Mesendoderm (in vitro differentiated cells): ENCODE measurements at regions not wholly inside any gene's neighbourhood (a gene's known extent, or its start where the extent isn't known, plus 50 kb on each side); places are given as distances from the start of the nearest gene placed in this dataset.
A peak's percentile ranks its signal among the peaks of the same experiment; 100 is the strongest.
"Not testable (repeated sequence)": the region's sequence is repeated elsewhere in the genome, so short reads cannot be mapped to it uniquely, and the experiment has no call there.

Experiments used
- DNase-seq: peaks from one replicate; pipeline ENCODE4 v3.0.0; 2013
- H2AK5ac ChIP-seq: 2 replicates; pipeline ENCODE4 v1.6.1; 2013; ENCODE audit warnings: low read length, inconsistent platforms
- H2BK120ac ChIP-seq: 2 replicates; pipeline ENCODE4 v1.6.1; 2013; ENCODE audit warnings: low read depth, mild to moderate bottlenecking, low read length, moderate library complexity, mixed read lengths
- H2BK15ac ChIP-seq: replicated peaks from 2 replicates; pipeline ENCODE4 v1.6.1; 2013; ENCODE audit warnings: low read depth, mild to moderate bottlenecking, moderate library complexity
- H2BK5ac ChIP-seq: 2 replicates; pipeline ENCODE4 v1.6.1; 2013; ENCODE audit warnings: low read length, inconsistent platforms
- H3K18ac ChIP-seq: 2 replicates; pipeline ENCODE4 v1.6.1; 2013; ENCODE audit warnings: mild to moderate bottlenecking, low read length, mixed read lengths
- H3K23ac ChIP-seq: one replicate; pipeline ENCODE4 v1.6.1; 2013; ENCODE audit warnings: low read length
- H3K27ac ChIP-seq: 2 replicates; pipeline ENCODE4 v1.5.1; 2013; ENCODE audit warnings: low read depth, mild to moderate bottlenecking, inconsistent platforms, low read length, moderate library complexity
- H3K27me3 ChIP-seq: 2 replicates; pipeline ENCODE4 v1.6.1; 2013; ENCODE audit warnings: low read length, control low read depth, mild to moderate bottlenecking, inconsistent platforms; ENCODE audit not compliant: insufficient read depth, poor library complexity
- H3K36me3 ChIP-seq: 2 replicates; pipeline ENCODE4 v1.6.1; 2013; ENCODE audit warnings: low read length, inconsistent platforms; ENCODE audit not compliant: control insufficient read depth, insufficient read depth
- H3K4ac ChIP-seq: one replicate; pipeline ENCODE4 v1.6.1; 2013; ENCODE audit warnings: low read depth, mild to moderate bottlenecking, low read length, moderate library complexity
- H3K4me1 ChIP-seq: 2 replicates; pipeline ENCODE4 v1.6.1; 2013; ENCODE audit warnings: low read depth, low read length, inconsistent platforms; ENCODE audit not compliant: control insufficient read depth
- H3K4me2 ChIP-seq: 2 replicates; pipeline ENCODE4 v1.6.1; 2013; ENCODE audit warnings: low read length
- H3K4me3 ChIP-seq: 2 replicates; pipeline ENCODE4 v1.5.1; 2013; ENCODE audit warnings: mild to moderate bottlenecking, low read length
- H3K56ac ChIP-seq: one replicate; pipeline ENCODE4 v1.6.1; 2013; ENCODE audit warnings: low read length
- H3K79me1 ChIP-seq: 2 replicates; pipeline ENCODE4 v1.6.1; 2013; ENCODE audit warnings: low read length, inconsistent platforms
- H3K79me2 ChIP-seq: 2 replicates; pipeline ENCODE4 v1.6.1; 2013; ENCODE audit warnings: mild to moderate bottlenecking, low read length; ENCODE audit not compliant: control insufficient read depth, insufficient read depth
- H3K9ac ChIP-seq: 2 replicates; pipeline ENCODE4 v1.6.1; 2013; ENCODE audit warnings: low read length, inconsistent platforms
- H4K5ac ChIP-seq: one replicate; pipeline ENCODE4 v1.6.1; 2013; ENCODE audit warnings: low read length
- H4K8ac ChIP-seq: one replicate; pipeline ENCODE4 v1.6.1; 2013; ENCODE audit warnings: low read depth, mild to moderate bottlenecking, control low read depth, low read length, moderate library complexity
- WGBS: extraction: QIAGEN DNeasy Blood & Tissue Kit; methylation state at CpG from one replicate; pipeline ENCODE4 v1.1.7; 2013; ENCODE audit warnings: low lambda C conversion rate, missing lambda C conversion rate; ENCODE audit not compliant: insufficient coverage; ENCODE audit errors: extremely low coverage; 5-methylcytosine and 5-hydroxymethylcytosine counted together

GRCh38 chr3:109432833-109433232 is 95.5 kb upstream of the DPPA4 start:
- Histone ChIP-seq H2BK15ac (no peak overlapping the region), H3K4me1 (peaks cover 3% of the 10 kb centered on the region), H3K9ac (no peak overlapping the region), H4K5ac (no peak overlapping the region), H3K4me2 (no peak overlapping the region), H3K18ac (peak overlapping the region; percentile 68), H3K36me3 (no peaks in the 10 kb centered on the region), H3K4me3 (no peak overlapping the region), H3K23ac (no peak overlapping the region), H3K56ac (no peak overlapping the region), H3K27ac (no peak overlapping the region), H3K79me2 (no peaks in the 10 kb centered on the region), H2BK5ac (no peak overlapping the region), H3K4ac (no peak overlapping the region), H3K79me1 (no peaks in the 10 kb centered on the region), H2AK5ac (no peak overlapping the region), H2BK120ac (no peak overlapping the region), H3K27me3 (no peaks in the 10 kb centered on the region), H4K8ac (no peak overlapping the region)
- no CpG with 5 or more reads among the region's 3 CpGs for WGBS
- peak; percentile 92 for DNase-seq

- Histone ChIP-seq H3K79me2 (no peaks in the 10 kb centered on the region), H3K4me1 (peaks cover 3% of the 10 kb centered on the region), H3K23ac (no peak overlapping the region), H3K27me3 (no peaks in the 10 kb centered on the region), H3K18ac (no peak overlapping the region), H2BK120ac (no peak overlapping the region), H3K79me1 (no peaks in the 10 kb centered on the region), H3K27ac (peak overlapping the region; percentile 45), H4K8ac (no peak overlapping the region), H3K4me3 (no peak overlapping the region), H3K9ac (no peak overlapping the region), H3K4me2 (no peak overlapping the region), H2BK15ac (no peak overlapping the region), H2AK5ac (no peak overlapping the region), H4K5ac (no peak overlapping the region), H3K36me3 (no peaks in the 10 kb centered on the region), H3K56ac (peak overlapping the region; percentile 34), H2BK5ac (no peak overlapping the region), H3K4ac (no peak overlapping the region)
- peak; percentile 43 for DNase-seq
- no CpG with 5 or more reads among the region's 6 CpGs for WGBS
These were observed 93.7 kb upstream of the DPPA4 start for GRCh38 chr3:109430911-109431563.

DNA sequence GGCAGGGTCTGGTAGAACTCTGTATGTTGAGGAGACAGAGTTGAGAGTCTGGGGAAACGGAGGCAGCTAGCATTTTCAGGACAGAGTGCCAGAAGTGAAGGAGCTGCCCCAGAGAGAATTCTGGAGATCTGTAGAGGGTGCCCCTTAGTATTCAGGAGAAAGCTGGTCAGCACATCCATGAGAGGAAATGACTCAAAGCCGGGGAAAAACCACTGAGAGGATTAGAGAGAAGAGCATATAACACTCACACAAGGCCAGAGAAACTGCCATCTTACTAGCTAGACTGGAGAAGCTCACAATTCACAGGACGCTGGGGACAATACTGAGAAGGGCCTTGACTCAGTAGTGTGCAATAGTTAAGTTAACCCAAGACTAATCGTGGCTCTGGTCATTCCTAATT is 75.7 kb upstream of the DPPA4 start:
- no peak overlapping the region for H3K9ac ChIP-seq
- no peak overlapping the region for H2BK15ac ChIP-seq
- no peak overlapping the region for H2BK120ac ChIP-seq
- no peak overlapping the region for H4K8ac ChIP-seq
- no peaks in the 10 kb centered on the region for H3K79me1 ChIP-seq
- no peak overlapping the region for H2AK5ac ChIP-seq
- WGBS = no CpG with 5 or more reads among the region's 4 CpGs
- no peak overlapping the region for H4K5ac ChIP-seq
- no peak overlapping the region for H3K4me3 ChIP-seq
- H3K18ac ChIP-seq = peak overlapping the region; percentile 39
- H3K27me3 ChIP-seq = no peaks in the 10 kb centered on the region
- no peak for DNase-seq
- no peaks in the 10 kb centered on the region for H3K4me1 ChIP-seq
- no peaks in the 10 kb centered on the region for H3K36me3 ChIP-seq
- H2BK5ac ChIP-seq = no peak overlapping the region
- H3K4me2 ChIP-seq = no peak overlapping the region
- no peak overlapping the region for H3K23ac ChIP-seq
- no peak overlapping the region for H3K27ac ChIP-seq
- no peaks in the 10 kb centered on the region for H3K79me2 ChIP-seq
- no peak overlapping the region for H3K56ac ChIP-seq
- H3K4ac ChIP-seq = no peak overlapping the region

DNA sequence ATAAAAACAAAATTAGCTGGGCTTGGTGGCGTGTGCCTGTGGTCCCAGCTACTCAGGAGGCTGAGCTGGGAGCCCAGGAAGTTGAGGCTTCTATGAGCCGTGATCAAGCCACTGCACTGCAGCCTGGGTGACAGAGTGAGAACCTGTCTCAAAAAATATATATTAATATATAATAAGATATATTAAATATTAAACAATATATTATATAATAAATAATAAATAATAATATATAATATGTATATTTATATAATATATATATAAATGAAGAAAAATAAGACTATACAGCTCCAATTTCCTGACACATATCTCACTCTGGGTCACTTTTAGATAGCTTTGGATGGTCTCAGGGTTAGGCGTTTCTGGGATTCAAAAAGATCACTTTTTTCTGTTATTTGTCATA is 74.2 kb upstream of the DPPA4 start:
- H3K79me1 ChIP-seq = no peaks in the 10 kb centered on the region
- H4K5ac ChIP-seq = no peak overlapping the region
- H3K36me3 ChIP-seq = no peaks in the 10 kb centered on the region
- H2BK5ac ChIP-seq = no peak overlapping the region
- H3K23ac ChIP-seq = no peak overlapping the region
- no CpG with 5 or more reads among the region's 3 CpGs for WGBS
- no peak overlapping the region for H3K9ac ChIP-seq
- no peak overlapping the region for H4K8ac ChIP-seq
- no peak overlapping the region for H2AK5ac ChIP-seq
- no peak overlapping the region for H3K56ac ChIP-seq
- no peak overlapping the region for H3K4me3 ChIP-seq
- no peak overlapping the region for H2BK15ac ChIP-seq
- H3K4ac ChIP-seq = no peak overlapping the region
- no peak overlapping the region for H3K18ac ChIP-seq
- DNase-seq = no peak
- H3K27ac ChIP-seq = no peak overlapping the region
- no peak overlapping the region for H3K4me2 ChIP-seq
- H3K4me1 ChIP-seq = no peaks in the 10 kb centered on the region
- H3K79me2 ChIP-seq = no peaks in the 10 kb centered on the region
- no peak overlapping the region for H2BK120ac ChIP-seq
- H3K27me3 ChIP-seq = no peaks in the 10 kb centered on the region

- DNase-seq = peak; percentile 21
- Histone ChIP-seq H3K23ac (no peak overlapping the region), H2BK5ac (no peak overlapping the region), H3K79me1 (no peaks in the 10 kb centered on the region), H3K4me3 (no peak overlapping the region), H3K79me2 (no peaks in the 10 kb centered on the region), H3K36me3 (no peaks in the 10 kb centered on the region), H3K9ac (no peak overlapping the region), H3K4ac (no peak overlapping the region), H3K18ac (no peak overlapping the region), H3K27ac (no peak overlapping the region), H3K4me1 (no peaks in the 10 kb centered on the region), H2BK15ac (no peak overlapping the region), H3K27me3 (no peaks in the 10 kb centered on the region), H4K5ac (no peak overlapping the region), H3K56ac (no peak overlapping the region), H3K4me2 (no peak overlapping the region), H2AK5ac (no peak overlapping the region), H2BK120ac (no peak overlapping the region), H4K8ac (no peak overlapping the region)
- no CpG with 5 or more reads among the region's 3 CpGs for WGBS
These were observed 59.5 kb upstream of the DPPA4 start for GRCh38 chr3:109396806-109397205.

DNA sequence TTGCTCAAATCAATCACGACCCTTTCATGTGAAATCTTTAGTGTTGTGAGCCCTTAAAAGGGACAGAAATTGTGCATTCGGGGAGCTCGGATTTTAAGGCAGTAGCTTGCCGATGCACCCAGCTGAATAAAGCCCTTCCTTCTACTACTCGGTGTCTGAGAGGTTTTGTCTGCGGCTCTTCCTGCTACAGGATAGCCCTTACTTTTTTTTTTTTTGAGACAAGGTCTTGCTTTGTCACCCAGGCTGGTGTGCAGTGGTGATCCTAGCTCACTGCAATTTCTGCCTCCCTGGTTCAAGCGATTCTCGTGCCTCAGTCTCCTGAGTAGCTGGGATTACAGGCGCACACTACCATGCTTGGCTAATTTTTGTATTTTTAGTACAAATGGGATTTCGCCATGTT is 56.4 kb upstream of the DPPA4 start:
- H2AK5ac ChIP-seq, H4K5ac ChIP-seq, H3K79me2 ChIP-seq, H3K56ac ChIP-seq, DNase-seq, H3K79me1 ChIP-seq, H2BK120ac ChIP-seq, H3K23ac ChIP-seq, H2BK5ac ChIP-seq, H4K8ac ChIP-seq, H3K36me3 ChIP-seq, H3K18ac ChIP-seq, H3K4me3 ChIP-seq, H3K4ac ChIP-seq, H3K4me1 ChIP-seq, H3K9ac ChIP-seq, H3K4me2 ChIP-seq, H3K27me3 ChIP-seq, H2BK15ac ChIP-seq, H3K27ac ChIP-seq: not testable (repeated sequence)
- no CpG with 5 or more reads among the region's 10 CpGs for WGBS
